ENCODE measurements at regions not wholly inside any gene's neighbourhood (a gene's known extent, or its start where the extent isn't known, plus 50 kb on each side); places are given as distances from the start of the nearest gene placed in this dataset.

DNA sequence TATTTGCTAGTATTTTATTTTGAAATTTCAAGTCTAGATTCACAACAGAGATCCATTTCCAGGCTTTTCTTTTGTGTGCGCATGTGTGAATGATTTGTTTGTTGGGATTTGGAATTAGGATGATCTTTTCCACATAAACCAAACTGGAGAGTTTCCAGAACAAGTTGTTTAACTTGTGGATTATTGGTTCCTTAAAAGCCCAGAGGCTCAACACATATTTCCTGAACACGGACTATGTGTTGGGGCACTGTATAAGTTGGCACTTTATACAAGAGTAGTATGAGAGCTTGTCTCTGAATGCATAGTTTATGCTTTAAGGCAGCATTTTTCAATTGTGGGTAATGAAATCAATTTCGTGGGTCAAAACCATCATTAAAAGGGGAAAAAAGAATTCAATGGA lies 67.3 kb upstream of the FUT8 start:
- H3K27ac Mint-ChIP-seq: no peak overlapping the region
- ATAC-seq (no peak), DNase-seq (ENCODE audit: low spot score in 2 of 2) (no peak)

DNA sequence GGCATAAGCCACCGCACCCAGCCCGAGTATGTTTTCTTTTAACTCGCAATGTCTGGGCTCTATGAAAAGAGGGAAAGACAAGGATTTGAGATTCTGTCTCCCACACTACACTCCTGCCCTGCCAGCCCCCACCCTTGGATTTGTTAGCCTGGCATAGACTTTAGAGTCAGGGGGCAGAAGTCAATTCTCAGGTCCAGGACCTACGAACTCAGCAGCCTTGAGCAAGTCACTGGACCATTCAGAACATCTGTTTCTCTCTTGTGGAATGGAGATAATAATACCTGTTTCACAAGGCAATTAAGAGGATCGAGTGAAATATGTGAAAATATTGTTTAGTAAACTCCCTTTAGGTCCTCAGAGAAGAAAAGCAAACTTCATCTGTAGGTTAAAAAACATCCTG lies 66.1 kb upstream of the FUT8 start:
- Mint-ChIP-seq H3K4me3 (no peak overlapping the region), H3K27ac (no peak overlapping the region)

More for the DNA sequence above, 67.3 kb upstream of the FUT8 start:
- no peaks in the 10 kb centered on the region for H3K9me3 Mint-ChIP-seq
- H3K36me3 Mint-ChIP-seq: peaks cover 52% of the 10 kb centered on the region
- H3K4me3 Mint-ChIP-seq: no peak overlapping the region
- peaks cover 15% of the 10 kb centered on the region for H3K4me1 Mint-ChIP-seq

GRCh38 chr14:65346895-65347294 lies 65.6 kb upstream of the FUT8 start:
- no peak for ATAC-seq
- Mint-ChIP-seq H3K4me1 (peaks cover 11% of the 10 kb centered on the region), H3K9me3 (no peaks in the 10 kb centered on the region), H3K36me3 (peaks cover 48% of the 10 kb centered on the region), H3K4me3 (no peak overlapping the region), H3K27ac (no peak overlapping the region)
- DNase-seq (ENCODE audit: low spot score in 2 of 2): no peak

More for the DNA sequence above, 66.1 kb upstream of the FUT8 start:
- Mint-ChIP-seq H3K9me3 (no peaks in the 10 kb centered on the region), H3K36me3 (peaks cover 48% of the 10 kb centered on the region), H3K4me1 (peaks cover 11% of the 10 kb centered on the region)
- DNase-seq (ENCODE audit: low spot score in 2 of 2): no peak
- no peak for ATAC-seq

GRCh38 chr14:65348137-65348536 lies 64.4 kb upstream of the FUT8 start:
- ATAC-seq (no peak), DNase-seq (ENCODE audit: low spot score in 2 of 2) (no peak)
- Mint-ChIP-seq H3K36me3 (peaks cover 50% of the 10 kb centered on the region), H3K9me3 (no peaks in the 10 kb centered on the region), H3K4me3 (no peak overlapping the region), H3K27ac (no peak overlapping the region), H3K4me1 (peaks cover 16% of the 10 kb centered on the region)

- H3K9me3 Mint-ChIP-seq: no peaks in the 10 kb centered on the region
- no peak overlapping the region for H3K27ac Mint-ChIP-seq
These were observed 63.4 kb upstream of the FUT8 start for GRCh38 chr14:65349100-65349499.

DNA sequence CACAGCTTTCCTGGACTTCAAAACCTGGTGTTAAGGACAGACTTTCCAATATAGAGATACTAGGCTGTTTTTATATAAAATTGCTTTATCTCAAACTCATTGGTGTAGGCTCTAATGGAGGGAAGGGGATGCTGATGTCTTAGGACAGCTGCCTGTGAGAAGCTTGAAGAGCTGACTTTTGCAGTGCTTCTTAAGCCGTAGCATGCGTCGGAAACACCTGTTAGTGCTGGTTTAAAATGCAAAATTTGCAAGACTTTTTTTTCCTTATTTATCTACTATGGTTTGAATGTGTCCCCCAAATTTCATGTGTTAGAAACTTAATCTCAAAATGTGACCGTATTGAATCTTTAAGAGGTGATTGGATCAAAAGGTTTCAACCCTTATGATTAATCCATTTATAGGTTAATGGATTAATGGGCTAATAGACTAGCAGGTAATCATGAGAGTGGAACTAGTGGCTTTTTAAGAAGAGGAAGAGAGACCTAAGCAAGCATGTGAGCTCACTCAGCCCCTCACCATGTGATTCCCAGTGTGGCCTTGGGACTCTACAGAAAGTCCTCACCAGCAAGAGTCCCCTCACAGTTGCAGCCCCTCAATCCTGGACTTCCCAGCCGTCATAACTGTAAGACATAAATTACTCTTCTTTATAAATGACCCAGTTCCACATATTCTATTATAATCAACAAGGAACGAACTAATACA lies 60.9 kb upstream of the FUT8 start:
- Mint-ChIP-seq H3K4me3 (no peak overlapping the region), H3K9me3 (no peaks in the 10 kb centered on the region), H3K36me3 (peaks cover 42% of the 10 kb centered on the region), H3K4me1 (peaks cover 30% of the 10 kb centered on the region), H3K27ac (no peak overlapping the region)
- DNase-seq (ENCODE audit: low spot score in 2 of 2) (no peak), ATAC-seq (no peak)

More at GRCh38 chr14:65349100-65349499, 63.4 kb upstream of the FUT8 start:
- peaks cover 50% of the 10 kb centered on the region for H3K36me3 Mint-ChIP-seq
- peaks cover 20% of the 10 kb centered on the region for H3K4me1 Mint-ChIP-seq
- H3K4me3 Mint-ChIP-seq: no peak overlapping the region
- no peak for ATAC-seq
- no peak for DNase-seq (ENCODE audit: low spot score in 2 of 2)

DNA sequence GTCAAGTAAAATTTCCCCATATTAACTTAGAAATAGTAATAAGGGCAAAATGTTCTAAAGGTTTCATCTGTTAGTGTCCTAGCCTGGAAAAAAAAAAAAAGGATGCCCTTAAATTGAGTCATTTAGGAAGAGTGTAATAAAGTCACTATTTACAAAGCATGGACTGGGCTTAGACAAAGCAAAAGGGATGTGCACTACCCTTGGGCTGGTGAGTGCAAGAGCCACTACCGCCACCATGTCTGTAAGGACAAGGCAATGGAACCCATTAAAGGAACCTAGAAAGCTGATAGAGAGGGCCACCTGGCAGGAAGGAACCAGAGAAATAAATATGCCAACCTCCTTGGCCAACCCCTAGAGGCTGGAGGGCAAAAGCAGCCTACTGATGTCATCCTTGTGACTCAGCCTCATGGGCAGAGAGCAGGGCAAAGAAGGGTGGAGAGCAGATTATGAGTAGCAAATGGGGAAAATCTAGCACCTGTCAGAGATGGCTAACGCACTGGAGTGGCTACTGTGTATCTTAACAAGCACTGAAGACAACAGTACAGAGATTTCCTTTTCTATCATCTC lies 59.5 kb upstream of the FUT8 start:
- Mint-ChIP-seq H3K4me1 (peaks cover 33% of the 10 kb centered on the region), H3K36me3 (peaks cover 36% of the 10 kb centered on the region), H3K9me3 (no peaks in the 10 kb centered on the region), H3K27ac (no peak overlapping the region), H3K4me3 (no peak overlapping the region)
- ATAC-seq (peak; percentile 94), DNase-seq (ENCODE audit: low spot score in 2 of 2) (no peak)

- no peaks in the 10 kb centered on the region for H3K9me3 Mint-ChIP-seq
- peaks cover 23% of the 10 kb centered on the region for H3K4me1 Mint-ChIP-seq
- no peak overlapping the region for H3K27ac Mint-ChIP-seq
- ATAC-seq: no peak
- H3K4me3 Mint-ChIP-seq: no peak overlapping the region
- DNase-seq (ENCODE audit: low spot score in 2 of 2): no peak
- peaks cover 44% of the 10 kb centered on the region for H3K36me3 Mint-ChIP-seq
These were observed 58.4 kb upstream of the FUT8 start for GRCh38 chr14:65354131-65354530.

DNA sequence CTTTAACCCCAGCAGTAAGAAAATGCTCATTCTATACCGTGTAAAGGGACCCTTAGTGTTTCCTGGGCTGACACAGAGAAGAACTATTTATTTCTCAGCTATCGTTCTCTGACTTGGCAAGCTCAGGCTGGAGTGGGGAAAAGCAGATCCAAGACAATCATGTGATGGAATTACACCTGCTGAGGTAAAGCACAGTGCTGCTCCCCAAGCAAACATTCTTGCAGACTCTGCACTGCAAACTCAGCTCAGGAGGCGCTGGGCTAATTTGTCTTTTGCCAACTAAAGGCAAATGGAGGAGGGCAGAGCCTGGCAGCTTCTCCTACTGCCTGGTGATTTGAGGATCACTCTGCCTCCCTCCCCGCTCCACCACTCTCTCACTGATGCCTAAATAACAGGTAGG lies 57.8 kb upstream of the FUT8 start:
- ATAC-seq (no peak), DNase-seq (ENCODE audit: low spot score in 2 of 2) (no peak)
- Mint-ChIP-seq H3K36me3 (peaks cover 45% of the 10 kb centered on the region), H3K27ac (no peak overlapping the region), H3K4me3 (no peak overlapping the region), H3K9me3 (no peaks in the 10 kb centered on the region), H3K4me1 (peaks cover 23% of the 10 kb centered on the region)

DNA sequence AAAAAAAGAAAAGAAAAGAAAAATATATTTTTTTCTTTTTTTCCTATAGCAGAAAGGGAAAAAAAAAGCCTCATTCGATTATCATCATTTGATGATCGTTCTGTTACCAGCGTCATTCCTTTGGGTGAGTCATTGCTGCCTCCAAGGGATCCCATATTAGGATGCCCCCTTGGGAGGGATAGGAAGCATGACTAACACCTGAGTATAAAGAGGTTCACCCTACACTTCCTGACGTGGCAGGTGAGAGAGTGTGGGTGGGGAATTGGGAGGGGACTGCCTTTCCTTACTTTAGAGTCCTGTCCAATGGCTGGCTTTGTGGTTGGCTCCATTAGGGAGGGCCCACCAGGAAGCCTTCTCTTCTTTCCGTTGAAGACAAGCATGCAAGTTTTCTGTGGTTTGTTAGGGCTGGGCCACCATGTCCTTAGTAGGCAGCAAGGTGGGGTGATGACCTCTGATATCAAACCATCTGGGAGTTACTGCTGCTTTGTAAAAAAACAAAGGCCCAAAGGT lies 56.1 kb upstream of the FUT8 start:
- Mint-ChIP-seq H3K36me3 (peaks cover 44% of the 10 kb centered on the region), H3K4me1 (peaks cover 23% of the 10 kb centered on the region), H3K9me3 (no peaks in the 10 kb centered on the region), H3K27ac (peak overlapping the region; percentile 29), H3K4me3 (no peak overlapping the region)
- ATAC-seq (peak; percentile 8), DNase-seq (ENCODE audit: low spot score in 2 of 2) (no peak)

- Mint-ChIP-seq H3K36me3 (peaks cover 37% of the 10 kb centered on the region), H3K9me3 (no peaks in the 10 kb centered on the region), H3K4me3 (no peak overlapping the region), H3K4me1 (peaks cover 23% of the 10 kb centered on the region), H3K27ac (peak overlapping the region; percentile 29)
- DNase-seq (ENCODE audit: low spot score in 2 of 2) (no peak), ATAC-seq (no peak)
These were observed 55.4 kb upstream of the FUT8 start for GRCh38 chr14:65357113-65357512.

GRCh38 chr14:65357689-65358088 lies 54.8 kb upstream of the FUT8 start:
- no peak overlapping the region for H3K27ac Mint-ChIP-seq
- H3K9me3 Mint-ChIP-seq: no peaks in the 10 kb centered on the region
- ATAC-seq (no peak), DNase-seq (ENCODE audit: low spot score in 2 of 2) (no peak)
- H3K4me3 Mint-ChIP-seq: no peak overlapping the region
- peaks cover 32% of the 10 kb centered on the region for H3K36me3 Mint-ChIP-seq
- H3K4me1 Mint-ChIP-seq: peaks cover 22% of the 10 kb centered on the region

DNA sequence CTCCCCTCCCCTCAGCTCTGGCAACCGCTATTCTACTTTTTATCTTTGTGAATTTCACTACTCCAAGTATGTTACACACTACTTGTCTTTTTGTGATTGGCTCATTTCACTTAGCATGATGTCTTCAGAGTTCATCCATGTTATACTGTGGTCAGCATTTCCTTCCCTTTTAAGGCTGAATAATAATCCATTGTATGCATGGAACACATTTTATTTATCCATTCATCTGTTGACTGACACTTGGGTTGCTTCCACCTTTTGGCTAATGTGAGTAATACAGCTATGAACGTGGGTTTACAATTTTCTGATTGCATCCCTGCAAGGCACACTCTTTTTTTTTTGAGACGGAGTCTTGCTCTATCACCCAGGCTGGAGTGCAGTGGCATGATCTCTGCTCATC lies 53.0 kb upstream of the FUT8 start:
- Mint-ChIP-seq H3K4me1 (peaks cover 13% of the 10 kb centered on the region), H3K4me3 (no peak overlapping the region), H3K36me3 (peaks cover 27% of the 10 kb centered on the region), H3K27ac (no peak overlapping the region), H3K9me3 (no peaks in the 10 kb centered on the region)
- ATAC-seq: no peak
- no peak for DNase-seq (ENCODE audit: low spot score in 2 of 2)

GRCh38 chr14:65360144-65360784 lies 52.3 kb upstream of the FUT8 start:
- ATAC-seq: no peak
- Mint-ChIP-seq H3K27ac (no peak overlapping the region), H3K36me3 (peaks cover 27% of the 10 kb centered on the region), H3K9me3 (no peaks in the 10 kb centered on the region), H3K4me3 (no peak overlapping the region), H3K4me1 (peaks cover 12% of the 10 kb centered on the region)
- no peak for DNase-seq (ENCODE audit: low spot score in 2 of 2)

DNA sequence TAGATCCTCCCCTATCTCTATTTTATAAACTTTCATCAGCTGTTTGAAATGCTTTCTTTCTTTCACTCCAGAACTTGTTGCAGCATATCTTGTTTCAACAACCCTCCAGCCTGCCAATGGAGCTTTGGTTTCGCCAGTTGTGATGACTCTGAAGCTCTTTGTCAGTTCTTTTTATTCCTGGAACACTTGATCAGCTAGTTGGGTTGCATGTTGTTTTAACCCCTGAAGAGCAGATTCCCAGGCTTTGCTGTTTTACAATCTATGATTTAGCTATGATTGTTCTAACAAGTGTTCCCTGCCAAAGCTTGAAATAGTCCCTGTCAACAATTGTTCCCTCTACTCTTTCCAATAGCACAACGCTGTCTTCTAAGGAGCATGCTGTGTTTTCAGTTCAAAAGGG lies 50.6 kb upstream of the FUT8 start:
- H3K4me1 Mint-ChIP-seq: peaks cover under 1% of the 10 kb centered on the region
- ATAC-seq (no peak), DNase-seq (ENCODE audit: low spot score in 2 of 2) (no peak)
- H3K9me3 Mint-ChIP-seq: no peaks in the 10 kb centered on the region
- H3K27ac Mint-ChIP-seq: no peak overlapping the region
- peaks cover 27% of the 10 kb centered on the region for H3K36me3 Mint-ChIP-seq
- H3K4me3 Mint-ChIP-seq: no peak overlapping the region

Data from stimulated activated effector memory CD8-positive, alpha-beta T cell treated with anti-CD3 and anti-CD28 coated beads, Interleukin-12 subunit alpha, Interleukin-12 subunit beta, amount 100 ng/mL, for 72 hours (primary cell).